Amniotic epithelial cell (primary cell): ENCODE measurements at regions not wholly inside any gene's neighbourhood (a gene's known extent, or its start where the extent isn't known, plus 50 kb on each side); places are given as distances from the start of the nearest gene placed in this dataset.
"Not testable (repeated sequence)": the region's sequence is repeated elsewhere in the genome, so short reads cannot be mapped to it uniquely, and the experiment has no call there.

Source experiments
- DNase-seq: peaks from one replicate; pipeline ENCODE4 v3.0.0-alpha.2; 2010; ENCODE audit warnings: low read depth

DNA sequence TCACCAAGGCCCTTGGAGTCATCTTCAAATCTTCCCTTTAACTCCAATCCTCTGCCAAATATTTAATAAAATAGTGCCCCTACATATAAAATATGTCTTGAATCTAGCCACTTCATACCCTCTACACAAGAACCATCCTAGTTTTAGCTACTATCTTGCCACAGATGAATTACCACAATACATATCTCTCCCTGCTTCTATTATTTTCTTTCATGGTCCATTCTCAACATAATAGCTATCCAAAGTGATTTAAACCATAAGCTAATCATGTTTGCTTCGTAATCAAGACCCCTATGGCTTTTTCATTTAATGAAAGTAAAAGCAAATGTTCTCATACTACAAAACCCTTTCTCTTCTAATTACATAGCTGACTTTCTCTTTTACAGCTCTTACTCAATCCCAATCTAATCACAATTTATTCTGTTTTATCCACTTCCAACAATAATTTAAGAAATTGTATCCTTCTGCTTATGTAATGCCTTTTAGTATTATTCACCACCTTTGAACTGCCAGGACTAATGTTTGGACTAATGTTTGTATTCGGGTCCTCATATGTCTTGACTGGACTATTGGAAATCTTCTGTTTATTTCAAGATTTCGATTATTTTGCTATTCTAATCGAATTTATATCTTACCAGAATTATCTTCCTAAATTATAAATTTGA, 412.0 kb downstream of the SLITRK1 start:
- no peak for DNase-seq

DNA sequence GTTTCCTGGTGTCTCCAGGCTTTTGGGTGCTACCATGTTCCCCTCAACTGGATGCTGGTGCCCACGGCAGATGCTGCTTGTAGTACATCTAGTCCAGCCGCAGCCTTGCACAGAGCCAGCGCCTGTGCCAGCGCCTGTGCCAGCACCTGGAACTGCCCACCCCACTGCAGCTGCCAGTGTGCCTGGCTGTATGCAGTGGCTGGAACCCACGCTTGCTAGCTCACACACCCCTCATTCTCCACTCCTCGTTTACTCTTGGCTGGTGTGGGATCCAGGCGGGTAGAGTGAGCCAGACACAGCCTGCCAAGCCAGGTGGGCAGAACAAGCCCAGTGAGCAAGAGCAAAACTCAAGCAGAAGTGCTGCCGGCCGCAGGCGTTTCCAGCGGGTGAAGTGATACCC, 428.6 kb downstream of the SLITRK1 start:
- DNase-seq: no peak

DNA sequence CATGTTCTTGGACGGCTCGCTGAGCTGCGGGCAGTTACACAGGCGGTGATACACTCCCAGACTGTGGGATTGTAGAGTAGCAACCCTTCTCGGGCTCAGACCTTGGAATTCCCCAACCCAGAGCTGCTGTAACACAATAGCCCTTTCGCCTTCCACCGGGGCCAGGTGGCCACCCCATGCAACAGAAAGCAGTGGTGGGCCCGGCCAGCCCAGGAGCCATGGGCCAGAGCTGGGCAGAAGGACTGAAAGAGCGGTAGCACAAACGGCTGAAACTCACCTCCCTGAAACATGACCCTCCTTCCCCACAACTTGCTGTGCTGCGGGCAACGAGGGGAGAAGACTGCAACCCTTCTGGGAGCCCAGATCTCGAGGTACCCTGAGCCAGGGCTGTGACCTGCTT, 429.0 kb downstream of the SLITRK1 start:
- DNase-seq: no peak

GRCh38 chr13:83452292-83452950, 429.9 kb downstream of the SLITRK1 start:
- no peak for DNase-seq

- DNase-seq: peak; percentile 0
Observed at GRCh38 chr13:83450591-83450990, 431.7 kb downstream of the SLITRK1 start.

DNA sequence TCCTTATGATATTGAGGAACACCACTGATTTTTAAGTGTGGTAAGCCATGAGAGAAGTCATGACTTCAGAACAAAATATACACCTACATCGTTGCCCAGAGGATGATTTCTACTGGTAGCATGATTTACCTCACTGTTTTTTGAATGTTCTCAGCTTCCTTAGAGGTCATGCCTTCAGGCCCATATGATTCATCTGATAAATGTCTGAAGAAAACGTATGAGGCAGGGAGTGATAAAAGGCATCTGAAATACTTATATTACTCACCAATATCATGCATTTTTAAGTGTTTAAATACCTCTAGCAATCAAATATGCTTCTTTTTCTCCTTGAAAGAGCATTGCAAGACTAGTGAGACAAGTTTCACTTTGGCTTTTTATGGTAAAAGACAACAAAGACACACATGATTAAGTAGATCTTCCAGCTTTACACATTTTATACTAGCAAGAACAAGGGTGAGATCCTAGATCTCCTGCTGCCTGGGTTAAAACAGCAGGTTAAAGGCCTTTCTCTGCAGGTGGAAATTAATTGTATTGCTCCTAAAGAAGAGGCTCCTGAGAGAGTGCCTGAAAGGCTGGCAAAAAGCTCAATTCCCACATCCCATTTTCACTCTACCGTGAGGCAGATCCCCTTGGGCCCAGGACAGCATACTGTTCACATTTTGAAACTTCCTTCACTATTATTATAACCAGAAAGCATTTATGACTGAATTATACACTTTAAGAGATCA, 432.4 kb downstream of the SLITRK1 start:
- DNase-seq: peak; percentile 49

GRCh38 chr13:83440465-83440864, 441.8 kb downstream of the SLITRK1 start:
- DNase-seq: no peak

- DNase-seq: not testable (repeated sequence)
Observed at GRCh38 chr13:83439464-83439863, 442.8 kb downstream of the SLITRK1 start.

- no peak for DNase-seq
Observed at GRCh38 chr13:83423861-83424260, 458.4 kb downstream of the SLITRK1 start.

- DNase-seq: no peak
Observed at GRCh38 chr13:83423381-83423780, 458.9 kb downstream of the SLITRK1 start.

- no peak for DNase-seq
Observed at GRCh38 chr13:83414393-83414792, 467.9 kb downstream of the SLITRK1 start.

DNA sequence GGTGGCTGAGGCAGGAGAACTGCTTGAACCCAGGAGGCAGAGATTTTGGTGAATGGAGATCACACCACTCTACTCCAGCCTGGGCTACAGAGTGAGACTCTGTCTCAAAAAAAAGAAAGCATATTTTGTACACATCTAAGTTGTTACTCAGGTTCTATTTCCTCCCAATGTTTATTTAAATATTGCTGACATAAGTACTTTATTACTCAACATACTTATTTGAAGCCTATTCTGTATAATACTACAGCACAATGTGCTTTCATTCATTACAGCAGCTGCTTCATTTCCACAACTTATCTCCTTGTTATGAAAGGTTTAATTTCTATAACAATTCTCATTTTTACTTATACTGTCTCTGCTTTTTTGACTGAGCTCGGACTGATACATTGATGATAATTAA, 495.7 kb downstream of the SLITRK1 start:
- no peak for DNase-seq

GRCh38 chr13:83378908-83379307, 503.4 kb downstream of the SLITRK1 start:
- DNase-seq: peak; percentile 10

GRCh38 chr13:83377491-83377890, 504.8 kb downstream of the SLITRK1 start:
- no peak for DNase-seq

DNA sequence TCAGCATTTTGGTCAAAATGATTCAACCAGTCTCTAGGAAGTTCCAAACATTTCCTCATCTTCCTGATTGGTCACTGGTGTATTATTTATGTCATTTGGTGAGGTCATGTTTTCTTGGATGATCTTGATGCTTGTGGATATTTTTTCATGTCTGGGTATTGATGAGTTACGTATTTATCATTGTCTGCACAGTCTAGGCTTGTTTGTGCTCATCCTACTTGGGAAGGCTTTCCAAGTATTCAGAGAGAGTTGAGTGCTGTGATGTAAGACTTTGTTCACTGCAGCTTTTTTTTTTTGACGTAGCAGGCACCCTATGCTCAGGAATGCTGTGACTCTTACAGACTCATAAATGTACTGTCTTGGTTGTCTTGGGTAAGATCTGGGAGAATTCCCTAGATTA, 509.5 kb downstream of the SLITRK1 start:
- DNase-seq: peak; percentile 2

DNA sequence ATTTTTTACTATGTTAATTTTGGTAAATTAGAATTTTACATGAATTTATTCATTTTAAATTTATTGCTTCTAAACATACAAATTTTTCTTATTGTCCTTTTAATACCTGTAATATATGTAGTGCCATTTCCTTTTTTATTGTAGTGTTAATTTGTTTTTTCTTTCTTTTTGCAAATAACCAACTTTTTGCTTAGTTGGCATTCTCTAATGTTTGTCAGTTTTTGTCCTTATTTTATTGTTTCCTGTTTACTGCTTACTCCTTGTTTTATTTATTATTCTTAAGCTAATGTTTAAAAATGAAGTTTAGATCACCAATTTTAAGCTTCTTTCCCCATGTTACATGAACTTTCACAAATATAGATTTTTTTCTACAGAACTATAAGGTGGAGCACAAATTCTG, 516.6 kb downstream of the SLITRK1 start:
- DNase-seq: no peak

GRCh38 chr13:83355041-83355440, 527.2 kb downstream of the SLITRK1 start:
- DNase-seq: no peak

- no peak for DNase-seq
Observed at GRCh38 chr13:83352391-83352790, 529.9 kb downstream of the SLITRK1 start.

GRCh38 chr13:83350569-83350968, 531.7 kb downstream of the SLITRK1 start:
- no peak for DNase-seq

DNA sequence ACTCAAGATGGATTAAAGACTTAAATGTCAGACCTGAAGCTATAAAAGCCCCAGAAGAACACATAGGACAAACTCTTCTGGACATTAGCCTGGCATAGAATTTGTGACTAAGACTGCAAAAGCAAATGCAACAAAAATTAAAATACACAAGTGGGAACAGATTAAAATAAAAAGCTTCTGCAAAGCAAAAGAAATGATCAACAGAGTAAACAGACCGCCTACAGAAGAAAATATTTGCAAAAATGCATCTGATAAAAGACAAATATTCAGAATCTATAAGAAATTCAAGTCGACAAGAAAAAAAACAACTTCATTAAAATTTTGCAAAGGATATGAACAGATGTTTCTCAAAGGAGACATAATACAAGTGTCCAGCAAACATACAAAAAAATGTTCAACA, 537.8 kb downstream of the SLITRK1 start:
- no peak for DNase-seq

DNA sequence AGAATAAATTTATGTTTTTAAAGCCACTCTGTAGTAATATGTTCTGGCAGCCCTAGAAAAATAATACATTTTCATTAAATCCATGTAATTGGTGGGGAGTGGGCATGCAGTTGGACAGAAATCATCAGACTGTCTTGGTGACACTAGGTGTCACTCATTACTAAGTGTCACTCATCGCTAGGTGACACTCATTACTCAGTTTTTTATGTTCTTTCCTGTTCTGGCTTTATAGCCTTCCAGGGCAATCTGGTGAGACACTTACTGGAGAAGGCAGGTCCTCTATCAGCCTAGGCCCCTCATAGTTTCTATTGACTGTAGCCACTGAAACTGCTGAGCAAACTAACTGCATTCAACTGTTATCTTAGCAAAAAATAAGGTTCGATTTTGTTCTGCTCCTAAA, 542.1 kb downstream of the SLITRK1 start:
- no peak for DNase-seq

- no peak for DNase-seq
Observed at GRCh38 chr13:83333614-83334388, 548.5 kb downstream of the SLITRK1 start.

DNA sequence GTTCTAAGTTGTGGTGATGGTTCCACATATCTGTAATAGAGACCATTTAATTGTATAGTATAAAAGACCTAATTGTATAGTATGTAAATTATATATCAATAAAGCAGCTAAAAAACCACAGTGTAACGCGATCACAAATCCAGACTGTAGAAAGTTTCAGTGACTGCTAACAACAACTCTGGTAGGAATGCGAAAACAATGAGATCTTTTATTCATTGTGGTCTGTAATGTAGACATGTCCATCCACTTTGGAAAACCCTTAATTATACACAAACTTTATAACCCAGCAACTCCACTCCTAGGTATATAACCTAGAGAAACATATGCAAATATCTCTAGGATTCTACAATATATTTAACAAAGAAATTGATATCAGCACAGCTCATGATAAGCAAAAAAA, 549.5 kb downstream of the SLITRK1 start:
- DNase-seq: no peak
